HCT116 (cell line): ENCODE measurements at regions not wholly inside any gene's neighbourhood (a gene's known extent, or its start where the extent isn't known, plus 50 kb on each side); places are given as distances from the start of the nearest gene placed in this dataset.

Source experiments
- ATAC-seq: fragments of 200-7000 bp; cut with Tn5 transposase; 2 replicates; pipeline ENCODE4 v1.9.1; 2020; ENCODE audit warnings: mild to moderate bottlenecking, moderate library complexity
- BruUV-seq: library from RNA; stranded (reverse); fragments of 400-500 nt; replicated peaks from 2 replicates; lab custom pipeline; 2021; lab: Mats Ljungman, UMichigan
- CTCF ChIA-PET: fragments of 300-600 bp; sonication (Branson Sonifier 250); formaldehyde crosslinking; loops from one replicate; lab custom pipeline; 2021; ENCODE audit warnings: antibody characterized with exemption; lab: Charles Lee
- POLR2A ChIA-PET: fragments of 300-600, 350-600 bp; sonication (Branson Sonifier 250); formaldehyde crosslinking; loops from one replicate; lab custom pipeline; 2021; ENCODE audit warnings: antibody characterized with exemption; lab: Charles Lee
- RAD21 ChIA-PET, 2 experiments: fragments of 300-600 bp; sonication (Branson Sonifier 250); formaldehyde crosslinking; loops; one replicate each; lab custom pipeline; 2023; ENCODE audit warnings: low total read pairs in 2 of 2; ENCODE audit not compliant: uncharacterized antibody in 2 of 2, unreplicated experiment in 2 of 2, low non-redundant PET in 1 of 2; lab: Charles Lee
- DNase-seq: peaks from one replicate; pipeline ENCODE4 v3.0.0-alpha.2; 2010; ENCODE audit warnings: low read depth, low spot score
- H2AFZ ChIP-seq: fragments of 200-600 bp; shearing (Covaris generic), sonication (generic); 2 replicates; pipeline ENCODE4 v1.6.1; 2017; ENCODE audit warnings: low read depth, mixed run types, mixed read lengths, antibody characterized with exemption, low read length; ENCODE audit not compliant: poor library complexity, severe bottlenecking
- H3K27ac ChIP-seq: 2 replicates; pipeline ENCODE4 v1.5.1; 2012; ENCODE audit warnings: low read depth, low read length
- H3K27me3 ChIP-seq: fragments of 200-600 bp; sonication (generic); 2 replicates; pipeline ENCODE4 v1.6.1; 2016; ENCODE audit warnings: mixed run types, low read length, mixed read lengths; ENCODE audit not compliant: insufficient read depth
- H3K36me3 ChIP-seq, 2 experiments: fragments of 200-500 bp in 1 of 2; fragments of 200-600 bp in 1 of 2; sonication (Bioruptor generic) in 1 of 2; sonication (generic) in 1 of 2; 2 replicates each; pipeline versions ENCODE4 v1.5.1 to v1.6.1; 2014 to 2016; ENCODE audit warnings: low read length in 2 of 2, inconsistent platforms in 1 of 2, mixed read lengths in 1 of 2, mixed run types in 1 of 2; ENCODE audit not compliant: insufficient read depth in 2 of 2, control insufficient read depth in 1 of 2
- H3K4me1 ChIP-seq, 2 experiments: fragments of 200-600 bp in 1 of 2; sonication (generic) in 1 of 2; 2 replicates each; pipeline versions ENCODE4 v1.5.1 to v1.6.1; 2012 to 2017; ENCODE audit warnings: low read length in 2 of 2, inconsistent platforms in 1 of 2, mild to moderate bottlenecking in 1 of 2, mixed read lengths in 1 of 2, mixed run types in 1 of 2, moderate library complexity in 1 of 2; ENCODE audit not compliant: insufficient read depth in 2 of 2, control insufficient read depth in 1 of 2
- H3K4me2 ChIP-seq: fragments of 200-600 bp; sonication (generic); 2 replicates; pipeline ENCODE4 v1.6.1; 2017; ENCODE audit warnings: mixed run types, low read length, mixed read lengths
- H3K4me3 ChIP-seq, 2 experiments: fragments of 200-600 bp in 1 of 2; sonication (generic) in 1 of 2; replicated peaks in 1 of 2; 2 replicates each; pipeline ENCODE4 v1.5.1; 2011 to 2016; ENCODE audit warnings: low read length in 2 of 2, control low read depth in 1 of 2, low read depth in 1 of 2, mild to moderate bottlenecking in 1 of 2, mixed read lengths in 1 of 2, mixed run types in 1 of 2
- H3K79me2 ChIP-seq: fragments of 200-600 bp; sonication (generic); 2 replicates; pipeline ENCODE4 v1.6.1; 2017; ENCODE audit warnings: mild to moderate bottlenecking, mixed run types, low read length, moderate library complexity, mixed read lengths; ENCODE audit not compliant: insufficient read depth
- H3K9ac ChIP-seq: fragments of 200-600 bp; sonication (generic); 2 replicates; pipeline ENCODE4 v1.6.1; 2016; ENCODE audit warnings: low read length, mixed read lengths
- H3K9me2 ChIP-seq: fragments of 200-600 bp; sonication (generic), shearing (Covaris generic); 2 replicates; pipeline ENCODE4 v1.6.1; 2017; ENCODE audit warnings: mixed run types, mild to moderate bottlenecking, moderate library complexity; ENCODE audit not compliant: insufficient read depth
- H3K9me3 ChIP-seq, 2 experiments: fragments of 200-500 bp in 1 of 2; fragments of 200-600 bp in 1 of 2; sonication (Bioruptor generic) in 1 of 2; sonication (generic) in 1 of 2; 2 replicates each; pipeline ENCODE4 v1.6.1; 2014 to 2017; ENCODE audit warnings: low read length in 2 of 2, mixed read lengths in 2 of 2, inconsistent platforms in 1 of 2, low read depth in 1 of 2, mild to moderate bottlenecking in 1 of 2, mixed run types in 1 of 2, moderate library complexity in 1 of 2; ENCODE audit not compliant: control insufficient read depth in 1 of 2, insufficient read depth in 1 of 2
- H4K20me1 ChIP-seq: fragments of 200-600 bp; sonication (generic), shearing (Covaris generic); 2 replicates; pipeline ENCODE4 v1.6.1; 2017; ENCODE audit warnings: mixed run types, mild to moderate bottlenecking, moderate library complexity; ENCODE audit not compliant: insufficient read depth
- CBX3 ChIP-seq: IDR thresholded peaks from 2 replicates; pipeline ENCODE4 v1.6.1; 2012; ENCODE audit warnings: low read depth
- CEBPB ChIP-seq: IDR thresholded peaks from 2 replicates; pipeline ENCODE4 v1.6.1; 2012; ENCODE audit warnings: low read depth
- RAD21 ChIP-seq: IDR thresholded peaks from 2 replicates; pipeline ENCODE4 v1.6.1; 2012; ENCODE audit warnings: low read depth, mild to moderate bottlenecking
- SIN3A ChIP-seq: IDR thresholded peaks from 2 replicates; pipeline ENCODE4 v1.6.1; 2012; ENCODE audit warnings: low read depth
- SRF ChIP-seq: IDR thresholded peaks from 2 replicates; pipeline ENCODE4 v1.6.1; 2012; ENCODE audit warnings: low read depth
- TCF7L2 ChIP-seq: IDR thresholded peaks from 2 replicates; pipeline ENCODE4 v1.7.0; 2011; ENCODE audit warnings: borderline replicate concordance, inconsistent platforms; ENCODE audit not compliant: insufficient read depth, insufficient read length; ENCODE audit errors: extremely low read depth
- intact Hi-C: fragments of 100-400 bp; cut with micrococcal nuclease; formaldehyde crosslinking; loops from 2 replicates; pipeline ENCODE4 v1.10.0; 2022
- TF ChIP-seq, protein P1 (sequence below), 3 experiments: fragments of 200-600 bp in 1 of 3; sonication (generic) in 1 of 3; IDR thresholded peaks in 2 of 3; conservative IDR thresholded peaks in 1 of 3; 2 replicates each; pipeline ENCODE4 v1.5.1; 2012 to 2017; ENCODE audit warnings: low read depth in 2 of 3, low read length in 2 of 3, antibody characterized with exemption in 1 of 3, borderline replicate concordance in 1 of 3, control low read depth in 1 of 3, mild to moderate bottlenecking in 1 of 3, mixed read lengths in 1 of 3, mixed run types in 1 of 3, moderate library complexity in 1 of 3; ENCODE audit not compliant: insufficient read depth in 1 of 3

DNA sequence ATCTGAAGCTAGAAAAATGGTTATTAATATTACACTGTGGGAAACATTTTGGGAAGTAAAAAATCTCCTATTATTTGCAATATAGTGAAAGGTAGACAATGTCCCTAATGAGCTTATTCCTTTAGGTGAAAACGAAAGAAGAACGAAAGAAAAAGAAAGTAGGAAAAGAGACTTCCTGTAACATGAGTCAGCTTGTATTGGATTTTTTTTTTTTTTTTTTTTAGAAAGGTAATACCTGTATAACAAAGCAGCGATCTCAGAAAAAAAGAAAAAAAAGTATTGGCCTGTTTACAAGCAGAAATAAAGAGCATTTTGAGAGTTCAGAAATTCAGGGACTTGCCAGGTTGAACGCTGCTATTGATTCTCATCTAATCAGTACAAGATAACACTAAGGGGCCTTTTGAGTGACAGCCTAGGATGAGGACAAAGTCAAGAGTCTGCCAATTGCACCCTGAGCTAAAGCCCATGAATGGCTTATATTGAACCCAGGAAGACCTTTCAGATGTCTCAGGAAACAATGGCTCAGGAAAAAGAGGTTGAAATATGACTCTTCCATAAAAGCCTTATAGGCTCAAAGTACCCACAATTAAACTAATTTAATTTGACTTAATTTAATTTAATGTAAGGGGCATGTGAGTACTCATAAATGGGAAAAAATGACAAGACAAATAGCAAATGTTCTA is 615.6 kb upstream of the CDH2 start:
- no peaks in the 10 kb centered on the region for H3K27me3 ChIP-seq
- no peak overlapping the region for H2AFZ ChIP-seq
- no peaks in the 10 kb centered on the region for H3K4me1 ChIP-seq
- intact Hi-C loops, result no loop called here
- no peak for DNase-seq
- ChIA-PET POLR2A (no interaction called here), CTCF (no interaction called here), RAD21 (no interaction called here)
- H3K27ac ChIP-seq, result no peak overlapping the region
- H3K4me3 ChIP-seq, result no peak overlapping the region
- no peak for ATAC-seq
- H4K20me1 ChIP-seq, result no peaks in the 10 kb centered on the region
- TF ChIP-seq CBX3 (no peak), CEBPB (no peak), SIN3A (no peak), TCF7L2 (no peak), SRF (no peak)
- TF ChIP-seq, protein P1, sequence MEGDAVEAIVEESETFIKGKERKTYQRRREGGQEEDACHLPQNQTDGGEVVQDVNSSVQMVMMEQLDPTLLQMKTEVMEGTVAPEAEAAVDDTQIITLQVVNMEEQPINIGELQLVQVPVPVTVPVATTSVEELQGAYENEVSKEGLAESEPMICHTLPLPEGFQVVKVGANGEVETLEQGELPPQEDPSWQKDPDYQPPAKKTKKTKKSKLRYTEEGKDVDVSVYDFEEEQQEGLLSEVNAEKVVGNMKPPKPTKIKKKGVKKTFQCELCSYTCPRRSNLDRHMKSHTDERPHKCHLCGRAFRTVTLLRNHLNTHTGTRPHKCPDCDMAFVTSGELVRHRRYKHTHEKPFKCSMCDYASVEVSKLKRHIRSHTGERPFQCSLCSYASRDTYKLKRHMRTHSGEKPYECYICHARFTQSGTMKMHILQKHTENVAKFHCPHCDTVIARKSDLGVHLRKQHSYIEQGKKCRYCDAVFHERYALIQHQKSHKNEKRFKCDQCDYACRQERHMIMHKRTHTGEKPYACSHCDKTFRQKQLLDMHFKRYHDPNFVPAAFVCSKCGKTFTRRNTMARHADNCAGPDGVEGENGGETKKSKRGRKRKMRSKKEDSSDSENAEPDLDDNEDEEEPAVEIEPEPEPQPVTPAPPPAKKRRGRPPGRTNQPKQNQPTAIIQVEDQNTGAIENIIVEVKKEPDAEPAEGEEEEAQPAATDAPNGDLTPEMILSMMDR (IDR thresholded peaks at IDR 0.05 in 2 of 3, conservative IDR thresholded peaks at IDR 0.05 in 1 of 3; ENCODE audit: borderline replicate concordance in 1 of 3, insufficient read depth in 1 of 3, low read depth in 2 of 3, low read length in 2 of 3), result no peak
- H3K36me3 ChIP-seq, result no peaks in the 10 kb centered on the region
- H3K4me2 ChIP-seq, result no peak overlapping the region
- BruUV-seq, result no TSS peak
- no peaks in the 10 kb centered on the region for H3K9me3 ChIP-seq
- H3K79me2 ChIP-seq, result no peaks in the 10 kb centered on the region
- H3K9me2 ChIP-seq, result no peaks in the 10 kb centered on the region
- H3K9ac ChIP-seq, result no peak overlapping the region

DNA sequence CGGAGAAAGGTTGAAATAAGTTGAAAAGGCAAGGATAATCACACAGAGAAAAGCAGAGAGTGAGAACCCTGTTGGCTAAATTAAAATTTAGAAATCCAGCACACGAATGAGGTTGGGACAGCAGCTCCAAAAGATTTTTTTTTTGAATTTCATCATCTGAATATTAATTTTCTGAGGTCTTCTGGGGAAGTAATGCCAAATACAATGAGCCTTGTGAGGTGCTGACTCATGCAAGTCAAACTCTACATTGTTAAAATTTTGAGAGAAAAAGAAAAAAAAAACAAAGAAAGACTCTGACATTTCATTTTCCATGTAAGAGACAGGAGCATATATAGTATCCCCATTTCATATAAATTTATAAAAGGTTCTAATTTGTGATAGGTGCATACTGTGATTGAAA is 614.2 kb upstream of the CDH2 start:
- Histone ChIP-seq H4K20me1 (no peaks in the 10 kb centered on the region), H3K9me3 (no peaks in the 10 kb centered on the region), H3K9me2 (no peaks in the 10 kb centered on the region), H3K36me3 (no peaks in the 10 kb centered on the region), H3K4me2 (no peak overlapping the region), H3K9ac (no peak overlapping the region), H2AFZ (no peak overlapping the region), H3K27ac (no peak overlapping the region), H3K27me3 (no peaks in the 10 kb centered on the region), H3K4me1 (no peaks in the 10 kb centered on the region), H3K4me3 (no peak overlapping the region), H3K79me2 (no peaks in the 10 kb centered on the region)
- no TSS peak for BruUV-seq
- ATAC-seq (no peak), DNase-seq (no peak)
- intact Hi-C loops, result no loop called here
- ChIA-PET POLR2A (no interaction called here), RAD21 (no interaction called here), CTCF (no interaction called here)
- TF ChIP-seq SIN3A, result no peak
- no peak for TF ChIP-seq RAD21
